WTC11 (cell line): ENCODE measurements at regions not wholly inside any gene's neighbourhood (a gene's known extent, or its start where the extent isn't known, plus 50 kb on each side); places are given as distances from the start of the nearest gene placed in this dataset.

Experiments used
- ATAC-seq: fragments of 200-7000 bp; cut with Tn5 transposase; 2 replicates; pipeline ENCODE4 v1.10.0; 2021; ENCODE audit warnings: mild to moderate bottlenecking, moderate library complexity
- CTCF ChIA-PET: fragments of 300-600 bp; sonication (Branson Sonifier 250); formaldehyde crosslinking; loops from one replicate; lab custom pipeline; 2021; ENCODE audit warnings: antibody characterized with exemption; lab: Charles Lee
- POLR2A ChIA-PET: fragments of 350-600 bp; sonication (Branson Sonifier 250); formaldehyde crosslinking; loops from one replicate; lab custom pipeline; 2021; ENCODE audit warnings: antibody characterized with exemption; lab: Charles Lee
- DNase-seq: peaks from one replicate; pipeline ENCODE4 v3.0.0; 2021; ENCODE audit warnings: low spot score
- H3K27ac Mint-ChIP-seq: 2 replicates; pipeline ENCODE4 v1.8.0; 2021; ENCODE audit warnings: mixed read lengths
- H3K27me3 Mint-ChIP-seq: 2 replicates; pipeline ENCODE4 v1.8.0; 2021; ENCODE audit warnings: low read depth, mild to moderate bottlenecking, moderate library complexity, mixed read lengths
- H3K36me3 Mint-ChIP-seq: 2 replicates; pipeline ENCODE4 v1.8.0; 2021; ENCODE audit warnings: mixed read lengths
- H3K4me1 Mint-ChIP-seq: 2 replicates; pipeline ENCODE4 v1.8.0; 2022; ENCODE audit warnings: mixed read lengths
- H3K4me3 Mint-ChIP-seq: 2 replicates; pipeline ENCODE4 v1.8.0; 2021; ENCODE audit warnings: mild to moderate bottlenecking, moderate library complexity, mixed read lengths
- H3K9me3 Mint-ChIP-seq: 2 replicates; pipeline ENCODE4 v1.8.0; 2021; ENCODE audit warnings: mixed read lengths
- ATF1 ChIP-seq: sonication (generic); formaldehyde crosslinking; IDR thresholded peaks from 2 replicates; pipeline ENCODE4 v1.8.1; 2023; ENCODE audit warnings: mild to moderate bottlenecking, moderate library complexity, missing genetic modification reagents
- CREM ChIP-seq: sonication (generic); formaldehyde crosslinking; IDR thresholded peaks from 2 replicates; pipeline ENCODE4 v1.8.1; 2022; ENCODE audit warnings: mild to moderate bottlenecking, missing genetic modification reagents, moderate library complexity
- EMX1 ChIP-seq: fragments of 250-450 bp; sonication (Bioruptor Pico); IDR thresholded peaks from 2 replicates; pipeline ENCODE4 v1.8.0; 2021; ENCODE audit warnings: mild to moderate bottlenecking
- FOXP1 ChIP-seq: sonication (generic); formaldehyde crosslinking; IDR thresholded peaks from 2 replicates; pipeline ENCODE4 v1.8.0; 2022; ENCODE audit warnings: missing genetic modification reagents, mild to moderate bottlenecking, moderate library complexity, borderline replicate concordance
- IRF2 ChIP-seq: sonication (generic); formaldehyde crosslinking; IDR thresholded peaks from 2 replicates; pipeline ENCODE4 v1.8.0; 2022; ENCODE audit warnings: low read depth, missing genetic modification reagents, borderline replicate concordance
- MYBL2 ChIP-seq: sonication (generic); formaldehyde crosslinking; IDR thresholded peaks from 2 replicates; pipeline ENCODE4 v1.8.1; 2023; ENCODE audit warnings: mild to moderate bottlenecking, moderate library complexity, missing genetic modification reagents
- NFYB ChIP-seq: sonication (generic); formaldehyde crosslinking; conservative IDR thresholded peaks from 2 replicates; pipeline ENCODE4 v1.8.0; 2022; ENCODE audit warnings: low read depth, missing genetic modification reagents
- NR3C1 ChIP-seq: sonication (generic); formaldehyde crosslinking; conservative IDR thresholded peaks from 2 replicates; pipeline ENCODE4 v1.8.1; 2023; ENCODE audit warnings: low read depth, mild to moderate bottlenecking, missing genetic modification reagents
- TP53 ChIP-seq: sonication (generic); formaldehyde crosslinking; IDR thresholded peaks from 2 replicates; pipeline ENCODE4 v1.8.1; 2023; ENCODE audit warnings: mild to moderate bottlenecking, missing genetic modification reagents
- ZNF121 ChIP-seq: sonication (generic); formaldehyde crosslinking; IDR thresholded peaks from 2 replicates; pipeline ENCODE4 v1.8.0; 2023; ENCODE audit warnings: missing genetic modification reagents
- ZNF317 ChIP-seq: sonication (generic); formaldehyde crosslinking; IDR thresholded peaks from 2 replicates; pipeline ENCODE4 v1.8.1; 2023; ENCODE audit warnings: low read depth, mild to moderate bottlenecking, moderate library complexity, missing genetic modification reagents, borderline replicate concordance
- ZNF423 ChIP-seq: fragments of 250-450 bp; sonication (Bioruptor Pico); IDR thresholded peaks from 2 replicates; pipeline ENCODE4 v2.1.2; 2022; ENCODE audit warnings: mild to moderate bottlenecking, moderate library complexity
- TF ChIP-seq, protein P1 (sequence below): sonication (generic); formaldehyde crosslinking; IDR thresholded peaks from 2 replicates; pipeline ENCODE4 v1.8.1; 2023; ENCODE audit warnings: mild to moderate bottlenecking, missing genetic modification reagents, moderate library complexity
- TF ChIP-seq, protein P2 (sequence below): sonication (generic); formaldehyde crosslinking; IDR thresholded peaks from 2 replicates; pipeline ENCODE4 v1.8.0; 2023; ENCODE audit warnings: mild to moderate bottlenecking, missing genetic modification reagents
- TF ChIP-seq, protein P3 (sequence below): sonication (generic); formaldehyde crosslinking; IDR thresholded peaks from 2 replicates; pipeline ENCODE4 v1.8.1; 2023; ENCODE audit warnings: mild to moderate bottlenecking, missing genetic modification reagents, moderate library complexity
- TF ChIP-seq, protein P4 (sequence below): fragments of 250-450 bp; sonication (Bioruptor Pico); IDR thresholded peaks from 2 replicates; pipeline ENCODE4 v1.9.0; 2021; ENCODE audit warnings: mild to moderate bottlenecking
- TF ChIP-seq, protein P5 (sequence below): fragments of 200-600 bp; IDR thresholded peaks from 2 replicates; pipeline ENCODE4 v1.8.0; 2022; ENCODE audit warnings: antibody characterized with exemption
- TF ChIP-seq, protein P6 (sequence below): sonication (generic); formaldehyde crosslinking; IDR thresholded peaks from 2 replicates; pipeline ENCODE4 v1.8.0; 2022; ENCODE audit warnings: mild to moderate bottlenecking, missing genetic modification reagents
- TF ChIP-seq, protein P7 (sequence below): sonication (generic); formaldehyde crosslinking; IDR thresholded peaks from 2 replicates; pipeline ENCODE4 v1.8.1; 2022; ENCODE audit warnings: missing genetic modification reagents, borderline replicate concordance
- TF ChIP-seq, protein P8 (sequence below): sonication (generic); formaldehyde crosslinking; IDR thresholded peaks from 2 replicates; pipeline ENCODE4 v1.8.0; 2022; ENCODE audit warnings: missing genetic modification reagents

DNA sequence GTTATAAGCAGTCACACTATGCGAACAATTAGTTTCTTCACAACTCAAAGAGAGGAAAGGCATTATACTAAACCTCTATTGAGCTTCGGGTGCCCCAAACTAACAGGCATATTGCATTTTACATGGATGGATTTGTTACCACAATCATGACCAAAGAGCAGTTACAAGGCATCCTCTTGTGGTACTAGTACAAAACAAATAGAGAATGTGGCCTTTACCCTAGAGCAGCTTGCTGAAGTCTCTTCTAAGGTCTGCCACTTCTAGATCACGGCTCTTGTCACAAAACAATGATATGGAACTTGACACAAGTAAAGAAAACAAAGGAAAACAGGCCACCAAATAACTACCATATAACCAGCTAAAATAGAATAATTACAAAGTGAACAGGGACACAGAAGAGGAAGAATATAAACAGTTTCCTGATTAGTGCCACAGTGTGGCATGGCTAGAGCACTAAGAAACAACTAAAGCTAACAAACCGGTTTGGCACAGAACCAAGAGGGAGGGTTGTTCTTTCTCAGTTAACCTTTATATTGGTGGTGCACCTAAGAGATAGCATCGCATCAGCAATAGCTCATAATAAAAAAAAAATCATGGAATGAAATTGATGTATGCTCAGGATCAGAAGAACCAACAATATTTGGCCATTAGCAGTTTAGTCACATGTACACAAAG, 209.7 kb upstream of the ATP2B1 start (continued):
- TF ChIP-seq MYBL2 (no peak), NR3C1 (CRISPR knock-in tag) (no peak), ZNF121 (CRISPR knock-in tag) (no peak), TP53 (CRISPR knock-in tag) (no peak), EMX1 (no peak), CREM (no peak)
- TF ChIP-seq, protein P1, sequence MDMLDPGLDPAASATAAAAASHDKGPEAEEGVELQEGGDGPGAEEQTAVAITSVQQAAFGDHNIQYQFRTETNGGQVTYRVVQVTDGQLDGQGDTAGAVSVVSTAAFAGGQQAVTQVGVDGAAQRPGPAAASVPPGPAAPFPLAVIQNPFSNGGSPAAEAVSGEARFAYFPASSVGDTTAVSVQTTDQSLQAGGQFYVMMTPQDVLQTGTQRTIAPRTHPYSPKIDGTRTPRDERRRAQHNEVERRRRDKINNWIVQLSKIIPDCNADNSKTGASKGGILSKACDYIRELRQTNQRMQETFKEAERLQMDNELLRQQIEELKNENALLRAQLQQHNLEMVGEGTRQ (CRISPR knock-in tag) = no peak
- TF ChIP-seq, protein P2, sequence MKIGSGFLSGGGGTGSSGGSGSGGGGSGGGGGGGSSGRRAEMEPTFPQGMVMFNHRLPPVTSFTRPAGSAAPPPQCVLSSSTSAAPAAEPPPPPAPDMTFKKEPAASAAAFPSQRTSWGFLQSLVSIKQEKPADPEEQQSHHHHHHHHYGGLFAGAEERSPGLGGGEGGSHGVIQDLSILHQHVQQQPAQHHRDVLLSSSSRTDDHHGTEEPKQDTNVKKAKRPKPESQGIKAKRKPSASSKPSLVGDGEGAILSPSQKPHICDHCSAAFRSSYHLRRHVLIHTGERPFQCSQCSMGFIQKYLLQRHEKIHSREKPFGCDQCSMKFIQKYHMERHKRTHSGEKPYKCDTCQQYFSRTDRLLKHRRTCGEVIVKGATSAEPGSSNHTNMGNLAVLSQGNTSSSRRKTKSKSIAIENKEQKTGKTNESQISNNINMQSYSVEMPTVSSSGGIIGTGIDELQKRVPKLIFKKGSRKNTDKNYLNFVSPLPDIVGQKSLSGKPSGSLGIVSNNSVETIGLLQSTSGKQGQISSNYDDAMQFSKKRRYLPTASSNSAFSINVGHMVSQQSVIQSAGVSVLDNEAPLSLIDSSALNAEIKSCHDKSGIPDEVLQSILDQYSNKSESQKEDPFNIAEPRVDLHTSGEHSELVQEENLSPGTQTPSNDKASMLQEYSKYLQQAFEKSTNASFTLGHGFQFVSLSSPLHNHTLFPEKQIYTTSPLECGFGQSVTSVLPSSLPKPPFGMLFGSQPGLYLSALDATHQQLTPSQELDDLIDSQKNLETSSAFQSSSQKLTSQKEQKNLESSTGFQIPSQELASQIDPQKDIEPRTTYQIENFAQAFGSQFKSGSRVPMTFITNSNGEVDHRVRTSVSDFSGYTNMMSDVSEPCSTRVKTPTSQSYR (CRISPR knock-in tag) = no peak
- TF ChIP-seq, protein P3, sequence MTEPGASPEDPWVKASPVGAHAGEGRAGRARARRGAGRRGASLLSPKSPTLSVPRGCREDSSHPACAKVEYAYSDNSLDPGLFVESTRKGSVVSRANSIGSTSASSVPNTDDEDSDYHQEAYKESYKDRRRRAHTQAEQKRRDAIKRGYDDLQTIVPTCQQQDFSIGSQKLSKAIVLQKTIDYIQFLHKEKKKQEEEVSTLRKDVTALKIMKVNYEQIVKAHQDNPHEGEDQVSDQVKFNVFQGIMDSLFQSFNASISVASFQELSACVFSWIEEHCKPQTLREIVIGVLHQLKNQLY = no peak
- TF ChIP-seq, protein P4, sequence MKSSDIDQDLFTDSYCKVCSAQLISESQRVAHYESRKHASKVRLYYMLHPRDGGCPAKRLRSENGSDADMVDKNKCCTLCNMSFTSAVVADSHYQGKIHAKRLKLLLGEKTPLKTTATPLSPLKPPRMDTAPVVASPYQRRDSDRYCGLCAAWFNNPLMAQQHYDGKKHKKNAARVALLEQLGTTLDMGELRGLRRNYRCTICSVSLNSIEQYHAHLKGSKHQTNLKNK (CRISPR knock-in tag) = no peak
- TF ChIP-seq, all 79 proteins: peak for 0

DNA sequence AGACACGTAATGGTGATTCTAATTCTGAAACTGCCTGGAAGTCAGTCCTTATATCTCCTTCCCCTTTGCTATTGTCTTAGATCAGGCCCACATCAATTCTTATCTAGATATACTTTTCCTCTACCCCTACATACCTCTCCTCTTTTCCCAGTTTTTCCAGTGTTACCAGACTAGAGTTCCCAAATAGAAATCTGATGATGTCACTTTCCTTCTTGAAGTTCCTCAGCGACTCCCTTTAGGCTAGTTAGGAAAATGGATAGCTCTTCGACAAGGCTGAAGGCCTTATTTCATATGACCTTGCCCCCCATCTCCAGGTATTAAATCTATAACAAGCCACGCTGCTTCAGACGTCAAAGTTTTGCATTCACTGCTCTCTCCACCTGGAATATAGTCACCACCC, 201.1 kb upstream of the ATP2B1 start:
- ATAC-seq = no peak
- TF ChIP-seq, protein P4 (CRISPR knock-in tag) = no peak
- TF ChIP-seq, protein P5, sequence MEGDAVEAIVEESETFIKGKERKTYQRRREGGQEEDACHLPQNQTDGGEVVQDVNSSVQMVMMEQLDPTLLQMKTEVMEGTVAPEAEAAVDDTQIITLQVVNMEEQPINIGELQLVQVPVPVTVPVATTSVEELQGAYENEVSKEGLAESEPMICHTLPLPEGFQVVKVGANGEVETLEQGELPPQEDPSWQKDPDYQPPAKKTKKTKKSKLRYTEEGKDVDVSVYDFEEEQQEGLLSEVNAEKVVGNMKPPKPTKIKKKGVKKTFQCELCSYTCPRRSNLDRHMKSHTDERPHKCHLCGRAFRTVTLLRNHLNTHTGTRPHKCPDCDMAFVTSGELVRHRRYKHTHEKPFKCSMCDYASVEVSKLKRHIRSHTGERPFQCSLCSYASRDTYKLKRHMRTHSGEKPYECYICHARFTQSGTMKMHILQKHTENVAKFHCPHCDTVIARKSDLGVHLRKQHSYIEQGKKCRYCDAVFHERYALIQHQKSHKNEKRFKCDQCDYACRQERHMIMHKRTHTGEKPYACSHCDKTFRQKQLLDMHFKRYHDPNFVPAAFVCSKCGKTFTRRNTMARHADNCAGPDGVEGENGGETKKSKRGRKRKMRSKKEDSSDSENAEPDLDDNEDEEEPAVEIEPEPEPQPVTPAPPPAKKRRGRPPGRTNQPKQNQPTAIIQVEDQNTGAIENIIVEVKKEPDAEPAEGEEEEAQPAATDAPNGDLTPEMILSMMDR = no peak
- TF ChIP-seq ATF1 (CRISPR knock-in tag) = no peak
- TF ChIP-seq IRF2 (CRISPR knock-in tag) = no peak
- TF ChIP-seq, protein P6, sequence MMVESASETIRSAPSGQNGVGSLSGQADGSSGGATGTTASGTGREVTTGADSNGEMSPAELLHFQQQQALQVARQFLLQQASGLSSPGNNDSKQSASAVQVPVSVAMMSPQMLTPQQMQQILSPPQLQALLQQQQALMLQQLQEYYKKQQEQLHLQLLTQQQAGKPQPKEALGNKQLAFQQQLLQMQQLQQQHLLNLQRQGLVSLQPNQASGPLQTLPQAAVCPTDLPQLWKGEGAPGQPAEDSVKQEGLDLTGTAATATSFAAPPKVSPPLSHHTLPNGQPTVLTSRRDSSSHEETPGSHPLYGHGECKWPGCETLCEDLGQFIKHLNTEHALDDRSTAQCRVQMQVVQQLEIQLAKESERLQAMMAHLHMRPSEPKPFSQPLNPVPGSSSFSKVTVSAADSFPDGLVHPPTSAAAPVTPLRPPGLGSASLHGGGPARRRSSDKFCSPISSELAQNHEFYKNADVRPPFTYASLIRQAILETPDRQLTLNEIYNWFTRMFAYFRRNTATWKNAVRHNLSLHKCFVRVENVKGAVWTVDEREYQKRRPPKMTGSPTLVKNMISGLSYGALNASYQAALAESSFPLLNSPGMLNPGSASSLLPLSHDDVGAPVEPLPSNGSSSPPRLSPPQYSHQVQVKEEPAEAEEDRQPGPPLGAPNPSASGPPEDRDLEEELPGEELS (CRISPR knock-in tag) = no peak
- no peak for TF ChIP-seq FOXP1 (CRISPR knock-in tag)
- TF ChIP-seq, protein P7, sequence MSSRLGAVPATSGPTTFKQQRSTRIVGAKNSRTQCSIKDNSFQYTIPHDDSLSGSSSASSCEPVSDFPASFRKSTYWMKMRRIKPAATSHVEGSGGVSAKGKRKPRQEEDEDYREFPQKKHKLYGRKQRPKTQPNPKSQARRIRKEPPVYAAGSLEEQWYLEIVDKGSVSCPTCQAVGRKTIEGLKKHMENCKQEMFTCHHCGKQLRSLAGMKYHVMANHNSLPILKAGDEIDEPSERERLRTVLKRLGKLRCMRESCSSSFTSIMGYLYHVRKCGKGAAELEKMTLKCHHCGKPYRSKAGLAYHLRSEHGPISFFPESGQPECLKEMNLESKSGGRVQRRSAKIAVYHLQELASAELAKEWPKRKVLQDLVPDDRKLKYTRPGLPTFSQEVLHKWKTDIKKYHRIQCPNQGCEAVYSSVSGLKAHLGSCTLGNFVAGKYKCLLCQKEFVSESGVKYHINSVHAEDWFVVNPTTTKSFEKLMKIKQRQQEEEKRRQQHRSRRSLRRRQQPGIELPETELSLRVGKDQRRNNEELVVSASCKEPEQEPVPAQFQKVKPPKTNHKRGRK = no peak
- TF ChIP-seq ZNF317 (CRISPR knock-in tag) = no peak
- no peak for TF ChIP-seq NFYB
- no peak for TF ChIP-seq ZNF423
- TF ChIP-seq, protein P8, sequence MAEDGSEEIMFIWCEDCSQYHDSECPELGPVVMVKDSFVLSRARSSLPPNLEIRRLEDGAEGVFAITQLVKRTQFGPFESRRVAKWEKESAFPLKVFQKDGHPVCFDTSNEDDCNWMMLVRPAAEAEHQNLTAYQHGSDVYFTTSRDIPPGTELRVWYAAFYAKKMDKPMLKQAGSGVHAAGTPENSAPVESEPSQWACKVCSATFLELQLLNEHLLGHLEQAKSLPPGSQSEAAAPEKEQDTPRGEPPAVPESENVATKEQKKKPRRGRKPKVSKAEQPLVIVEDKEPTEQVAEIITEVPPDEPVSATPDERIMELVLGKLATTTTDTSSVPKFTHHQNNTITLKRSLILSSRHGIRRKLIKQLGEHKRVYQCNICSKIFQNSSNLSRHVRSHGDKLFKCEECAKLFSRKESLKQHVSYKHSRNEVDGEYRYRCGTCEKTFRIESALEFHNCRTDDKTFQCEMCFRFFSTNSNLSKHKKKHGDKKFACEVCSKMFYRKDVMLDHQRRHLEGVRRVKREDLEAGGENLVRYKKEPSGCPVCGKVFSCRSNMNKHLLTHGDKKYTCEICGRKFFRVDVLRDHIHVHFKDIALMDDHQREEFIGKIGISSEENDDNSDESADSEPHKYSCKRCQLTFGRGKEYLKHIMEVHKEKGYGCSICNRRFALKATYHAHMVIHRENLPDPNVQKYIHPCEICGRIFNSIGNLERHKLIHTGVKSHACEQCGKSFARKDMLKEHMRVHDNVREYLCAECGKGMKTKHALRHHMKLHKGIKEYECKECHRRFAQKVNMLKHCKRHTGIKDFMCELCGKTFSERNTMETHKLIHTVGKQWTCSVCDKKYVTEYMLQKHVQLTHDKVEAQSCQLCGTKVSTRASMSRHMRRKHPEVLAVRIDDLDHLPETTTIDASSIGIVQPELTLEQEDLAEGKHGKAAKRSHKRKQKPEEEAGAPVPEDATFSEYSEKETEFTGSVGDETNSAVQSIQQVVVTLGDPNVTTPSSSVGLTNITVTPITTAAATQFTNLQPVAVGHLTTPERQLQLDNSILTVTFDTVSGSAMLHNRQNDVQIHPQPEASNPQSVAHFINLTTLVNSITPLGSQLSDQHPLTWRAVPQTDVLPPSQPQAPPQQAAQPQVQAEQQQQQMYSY (CRISPR knock-in tag) = no peak

More for the DNA sequence above, 201.1 kb upstream of the ATP2B1 start:
- no peaks in the 10 kb centered on the region for H3K27me3 Mint-ChIP-seq
- H3K9me3 Mint-ChIP-seq = peaks cover 21% of the 10 kb centered on the region
- no peak overlapping the region for H3K27ac Mint-ChIP-seq
- ChIA-PET POLR2A (no interaction called here), CTCF (no interaction called here)
- no peaks in the 10 kb centered on the region for H3K4me1 Mint-ChIP-seq
- no peak overlapping the region for H3K4me3 Mint-ChIP-seq
- no peak for DNase-seq
- H3K36me3 Mint-ChIP-seq = peaks cover 8% of the 10 kb centered on the region
